HG02840 (cell line): ENCODE measurements at regions not wholly inside any gene's neighbourhood (a gene's known extent, or its start where the extent isn't known, plus 50 kb on each side); places are given as distances from the start of the nearest gene placed in this dataset.
"Not testable (repeated sequence)": the region's sequence is repeated elsewhere in the genome, so short reads cannot be mapped to it uniquely, and the experiment has no call there.

Experiments used
- ATAC-seq: cut with Tn5 transposase; IDR thresholded peaks from one replicate; pipeline ENCODE4 v1.9.1; 2021; ENCODE audit warnings: mild to moderate bottlenecking, moderate library complexity, moderate number of reproducible peaks; ENCODE audit not compliant: unreplicated experiment, low FRiP score

DNA sequence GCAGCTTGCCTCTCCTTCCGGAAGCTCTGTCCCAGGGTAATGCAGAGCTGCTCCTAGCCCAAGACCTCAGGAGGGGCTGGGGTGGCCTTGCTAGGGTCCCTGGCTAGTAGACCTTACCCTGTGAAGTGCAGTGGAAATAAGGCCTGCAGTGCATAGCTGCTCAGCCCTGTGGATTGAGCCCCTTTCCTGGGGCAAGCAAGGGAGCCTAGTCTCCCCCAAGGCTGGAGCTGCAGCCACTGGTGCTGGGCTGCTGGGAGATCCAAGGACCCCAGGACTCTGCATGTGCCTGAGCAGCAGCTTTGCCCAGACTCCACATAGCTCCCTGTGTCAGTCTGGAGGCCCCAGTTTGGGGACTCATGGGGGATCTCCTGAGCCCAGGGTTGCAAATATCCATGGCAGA is 57.9 kb downstream of the FANCF start:
- no peak for ATAC-seq

- no peak for ATAC-seq
Observed at GRCh38 chr11:22566293-22566692, 59.3 kb downstream of the FANCF start.

- no peak for ATAC-seq
Observed at GRCh38 chr11:22561283-22561682, 64.3 kb downstream of the FANCF start.

GRCh38 chr11:22559416-22559815 is 66.2 kb downstream of the FANCF start:
- no peak for ATAC-seq

DNA sequence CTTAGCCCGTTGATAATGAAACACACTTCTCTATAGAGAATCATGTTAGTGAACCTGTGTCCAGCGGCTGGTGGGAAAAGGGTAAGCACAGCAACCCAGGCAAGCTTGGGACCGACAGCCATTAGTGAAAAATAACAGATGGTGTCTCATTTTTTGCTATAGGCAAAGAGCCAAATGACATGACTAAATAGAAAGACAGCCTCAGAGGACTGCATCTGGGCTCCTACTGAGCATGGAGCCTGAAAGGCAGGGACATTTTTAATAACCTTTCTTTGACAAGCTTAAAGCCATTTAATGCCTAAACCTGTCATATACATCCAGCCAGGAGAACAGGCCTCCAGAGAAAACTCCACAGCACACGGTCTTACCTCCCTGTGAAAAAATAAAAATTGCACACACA is 67.0 kb downstream of the FANCF start:
- no peak for ATAC-seq

GRCh38 chr11:22556381-22556780 is 69.2 kb downstream of the FANCF start:
- no peak for ATAC-seq

DNA sequence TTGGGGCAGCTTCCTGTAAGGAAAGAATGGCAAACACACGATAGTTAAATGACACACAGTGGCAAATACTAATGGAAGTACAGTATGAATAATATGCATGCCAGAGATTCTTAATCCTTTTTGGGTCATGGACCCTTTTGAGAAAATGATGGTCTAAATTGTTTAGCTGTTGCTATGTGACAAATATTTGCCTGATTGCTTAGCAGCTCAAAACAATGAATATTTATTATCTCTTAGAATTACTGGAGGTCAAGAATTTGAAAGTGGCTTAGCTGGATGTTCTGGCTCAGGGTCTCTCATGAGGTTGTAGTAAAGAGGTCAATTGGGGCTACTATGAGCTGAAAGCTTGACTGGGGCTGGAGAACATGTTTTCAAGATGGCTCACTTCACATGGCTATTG is 69.7 kb downstream of the FANCF start:
- ATAC-seq, result no peak

GRCh38 chr11:22554221-22554620 is 71.4 kb downstream of the FANCF start:
- peak; percentile 95 for ATAC-seq

DNA sequence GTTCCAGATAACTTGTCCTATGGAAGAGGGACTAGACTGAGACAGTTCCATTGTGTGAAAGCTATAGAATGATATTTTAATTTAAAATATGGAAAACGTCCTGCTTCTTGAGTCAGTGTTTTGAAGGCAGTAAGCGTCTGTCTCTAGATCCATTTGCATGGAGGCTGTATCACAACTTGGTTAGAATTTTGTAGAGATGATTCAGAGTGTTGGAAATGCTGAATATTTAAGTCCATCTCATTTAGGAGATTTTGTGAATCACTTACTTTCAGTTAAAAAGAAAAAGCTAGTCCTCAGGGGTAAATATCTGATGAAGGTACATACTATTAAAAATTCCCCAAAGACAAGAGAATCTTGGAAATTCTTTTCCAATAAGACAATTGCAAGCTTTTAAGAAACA is 72.7 kb downstream of the FANCF start:
- ATAC-seq, result no peak

- no peak for ATAC-seq
Observed at GRCh38 chr11:22546746-22547145, 78.9 kb downstream of the FANCF start.

- ATAC-seq, result no peak
Observed at GRCh38 chr11:22543261-22543660, 82.4 kb downstream of the FANCF start.

GRCh38 chr11:22539821-22540256 is 85.8 kb downstream of the FANCF start:
- no peak for ATAC-seq

DNA sequence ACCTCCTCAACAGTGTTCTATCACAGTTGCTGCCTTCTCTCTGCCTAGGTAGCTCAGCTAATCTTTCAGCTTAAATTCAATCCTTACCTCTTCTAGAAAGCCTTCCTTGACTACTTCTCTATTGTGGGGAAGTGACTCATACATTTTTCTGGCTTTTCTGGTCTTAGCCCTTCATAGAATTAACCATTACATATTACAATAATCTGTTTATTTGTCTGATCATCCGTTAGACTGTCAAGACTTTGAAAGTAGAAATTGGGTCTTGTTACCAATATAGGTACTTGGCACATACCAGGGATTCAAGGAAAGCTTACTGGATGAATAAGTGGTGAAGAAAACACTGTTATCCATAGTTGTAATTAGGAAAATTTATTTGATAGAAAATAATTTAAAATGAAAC is 89.6 kb downstream of the FANCF start:
- ATAC-seq, result no peak

DNA sequence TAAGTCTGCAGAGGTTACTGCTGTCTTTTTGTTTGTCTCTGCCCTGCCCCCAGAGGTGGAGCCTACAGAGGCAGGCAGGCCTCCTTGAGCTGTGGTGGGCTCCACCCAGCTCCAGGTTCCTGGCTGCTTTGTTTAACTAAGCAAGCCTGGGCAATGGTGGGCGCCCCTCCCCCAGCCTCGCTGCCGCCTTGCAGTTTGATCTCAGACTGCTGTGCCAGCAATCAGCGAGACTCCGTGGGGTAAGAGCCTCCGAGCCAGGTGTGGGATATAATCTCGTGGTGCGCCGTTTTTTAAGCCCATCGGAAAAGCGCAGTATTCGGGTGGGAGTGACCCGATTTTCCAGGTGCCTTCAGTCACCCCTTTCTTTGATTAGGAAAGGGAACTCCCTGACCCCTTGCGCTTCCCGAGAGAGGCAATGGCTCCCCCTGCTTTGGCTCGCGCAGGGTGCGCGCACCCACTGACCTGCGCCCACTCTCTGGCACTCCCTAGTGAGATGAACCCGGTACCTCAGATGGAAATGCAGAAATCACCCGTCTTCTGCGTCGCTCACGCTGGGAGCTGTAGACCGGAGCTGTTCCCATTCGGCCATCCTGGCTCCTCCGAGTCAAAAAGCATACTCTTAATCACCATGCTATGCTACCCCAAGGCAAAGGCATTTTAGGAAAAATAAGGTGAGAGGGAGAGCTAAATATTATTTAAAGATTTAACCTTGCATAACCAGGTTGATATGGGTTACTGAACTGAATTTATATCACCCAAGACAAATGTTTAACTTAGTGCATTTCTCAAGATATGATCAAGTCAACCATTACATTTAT is 96.8 kb downstream of the FANCF start:
- ATAC-seq, result not testable (repeated sequence)

GRCh38 chr11:22522225-22522624 is 103.4 kb downstream of the FANCF start:
- ATAC-seq, result no peak

- ATAC-seq, result no peak
Observed at GRCh38 chr11:22521226-22521625, 104.4 kb downstream of the FANCF start.

DNA sequence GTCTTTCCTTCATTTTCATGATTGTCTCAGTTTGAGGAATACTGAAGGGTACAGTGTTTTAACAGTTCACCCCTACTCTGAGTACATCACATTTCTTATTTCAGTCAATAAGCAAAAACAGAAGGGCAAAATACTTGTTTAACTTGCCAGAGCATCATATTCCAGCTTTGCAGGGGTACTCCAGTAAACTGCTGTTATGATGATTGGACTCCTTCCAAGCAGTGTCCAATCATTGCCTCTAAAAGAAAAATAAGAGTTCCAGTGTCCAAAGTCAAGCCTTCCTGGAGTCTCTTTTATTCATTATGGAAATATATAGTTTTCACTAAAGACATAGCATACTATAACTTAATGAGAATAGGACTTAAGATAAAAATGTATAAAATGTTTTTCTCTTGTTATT is 105.1 kb downstream of the FANCF start:
- ATAC-seq, result no peak

DNA sequence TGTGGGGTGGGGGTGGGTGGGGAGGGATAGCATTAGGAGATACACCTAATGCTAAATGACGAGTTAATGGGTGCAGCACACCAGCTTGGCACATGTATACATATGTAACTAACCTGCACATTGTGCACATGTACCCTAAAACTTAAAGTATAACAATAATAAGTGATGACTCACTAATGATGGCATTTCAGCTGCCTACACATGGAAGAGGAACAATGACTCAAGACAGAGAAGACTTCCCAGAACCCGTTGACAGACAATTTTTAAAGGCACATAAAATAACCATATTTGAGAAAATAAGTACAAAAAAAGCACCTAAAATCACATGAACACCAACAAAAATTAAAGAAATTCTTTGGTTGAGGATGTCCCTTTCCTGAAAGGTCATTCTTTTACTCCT is 107.3 kb downstream of the FANCF start:
- ATAC-seq, result not testable (repeated sequence)

DNA sequence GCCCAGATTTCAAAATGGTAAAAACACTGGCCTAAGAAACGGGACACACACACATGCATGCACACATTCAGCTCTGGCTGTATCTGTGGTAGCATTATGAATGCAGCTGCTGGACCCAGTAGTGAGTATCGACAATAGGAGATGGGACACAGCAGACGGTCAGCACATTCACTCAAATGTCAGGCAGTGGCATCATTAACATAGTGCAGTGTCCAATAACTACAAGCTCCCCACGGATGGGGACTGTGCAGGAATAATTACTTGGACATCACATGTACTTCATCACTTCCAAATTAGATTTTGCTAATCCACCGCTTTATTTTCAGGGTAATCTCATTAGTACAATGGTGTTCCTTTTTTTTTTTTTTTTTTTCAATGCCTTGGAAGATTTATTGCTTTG is 109.5 kb downstream of the FANCF start:
- no peak for ATAC-seq

DNA sequence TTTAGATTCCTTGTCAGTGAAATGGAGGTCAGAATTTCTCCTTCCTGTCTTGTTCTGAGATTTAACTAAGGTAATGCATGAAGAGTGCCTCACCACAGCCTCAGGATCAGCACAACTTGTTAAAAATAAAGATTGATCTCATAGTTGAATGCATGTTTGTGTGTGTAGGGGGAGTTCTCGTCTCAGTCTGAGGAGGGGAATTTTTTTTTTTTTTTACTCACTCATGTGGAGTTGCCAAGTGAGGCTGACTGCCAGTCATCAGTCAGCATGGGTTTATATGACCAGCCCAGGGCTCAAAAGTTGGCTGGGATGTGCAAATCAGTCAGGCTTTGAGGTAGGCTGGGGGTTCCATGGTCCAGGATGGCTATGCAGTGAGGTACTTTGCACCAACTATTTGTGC is 113.2 kb downstream of the FANCF start:
- ATAC-seq, result no peak

DNA sequence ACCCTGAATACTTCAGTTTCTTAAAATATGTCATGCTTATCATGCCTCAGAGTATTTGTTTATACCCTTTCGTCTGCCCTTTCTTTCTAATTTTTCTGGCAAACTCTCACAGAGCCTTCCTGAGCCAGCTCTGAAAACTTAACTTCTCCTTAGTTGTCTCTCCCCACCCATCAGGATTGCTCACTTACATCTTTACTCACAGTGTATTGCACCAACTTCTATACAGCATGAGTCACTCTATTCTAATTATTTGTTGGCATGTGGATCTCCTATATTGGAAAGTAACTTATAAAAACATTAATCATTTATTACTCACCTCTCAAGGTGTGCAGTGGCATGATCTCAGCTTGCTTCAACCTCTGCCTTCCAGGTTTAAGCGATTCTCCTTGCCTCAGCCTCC is 114.9 kb downstream of the FANCF start:
- no peak for ATAC-seq

- no peak for ATAC-seq
Observed at GRCh38 chr11:22510010-22510409, 115.6 kb downstream of the FANCF start.

- ATAC-seq, result no peak
Observed at GRCh38 chr11:22508665-22509064, 117.0 kb downstream of the FANCF start.
